Nephron (organoid): ENCODE measurements at regions not wholly inside any gene's neighbourhood (a gene's known extent, or its start where the extent isn't known, plus 50 kb on each side); places are given as distances from the start of the nearest gene placed in this dataset.

Experiments
- H3K27ac Mint-ChIP-seq, 3 experiments: 2 replicates each; pipeline ENCODE4 v1.8.0; 2020; ENCODE audit warnings: mixed read lengths in 3 of 3, mild to moderate bottlenecking in 2 of 3, moderate library complexity in 1 of 3
- H3K27me3 Mint-ChIP-seq: 2 replicates; pipeline ENCODE4 v1.8.0; 2021; ENCODE audit warnings: low read depth, mild to moderate bottlenecking, moderate library complexity, mixed read lengths
- H3K36me3 Mint-ChIP-seq: 2 replicates; pipeline ENCODE4 v1.8.0; 2020; ENCODE audit warnings: low read depth, mixed read lengths
- H3K4me1 Mint-ChIP-seq: 2 replicates; pipeline ENCODE4 v1.8.0; 2020; ENCODE audit warnings: mixed read lengths
- H3K4me3 Mint-ChIP-seq, 3 experiments: 2 replicates each; pipeline ENCODE4 v1.8.0; 2020; ENCODE audit warnings: mild to moderate bottlenecking in 3 of 3, mixed read lengths in 3 of 3, moderate library complexity in 2 of 3
- H3K9me3 Mint-ChIP-seq: 2 replicates; pipeline ENCODE4 v1.8.0; 2020; ENCODE audit warnings: mixed read lengths
- TF ChIP-seq, protein P1 (sequence below), 3 experiments: fragments of 200-600 bp; sonication (generic); IDR thresholded peaks; one replicate each; pipeline ENCODE4 v1.5.0; 2021; ENCODE audit warnings: antibody characterized with exemption in 3 of 3; ENCODE audit not compliant: unreplicated experiment in 3 of 3

DNA sequence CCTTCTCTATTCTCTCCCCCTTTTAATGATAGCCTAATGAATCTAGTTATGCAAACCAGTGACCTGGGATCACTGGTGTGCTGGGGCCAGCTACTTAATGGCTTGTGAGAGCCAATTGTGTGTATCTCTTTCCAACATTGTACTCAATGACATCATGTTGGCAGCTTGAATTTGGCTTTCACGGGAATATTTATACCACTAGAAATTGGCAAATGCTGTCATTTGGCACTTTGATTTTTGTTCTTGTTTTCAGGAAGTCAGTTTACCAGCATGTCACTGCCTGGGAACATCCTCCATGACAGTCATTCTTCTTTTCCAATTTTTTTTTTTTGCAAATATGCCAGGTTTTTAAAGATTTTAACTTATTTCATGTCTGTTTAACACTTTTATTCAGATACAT is 1685.3 kb downstream of the STIM2 start:
- Mint-ChIP-seq H3K4me1 (no peaks in the 10 kb centered on the region), H3K4me3 (no peak overlapping the region), H3K27ac (no peak overlapping the region), H3K27me3 (no peaks in the 10 kb centered on the region), H3K36me3 (no peaks in the 10 kb centered on the region), H3K9me3 (peaks cover 5% of the 10 kb centered on the region)
- TF ChIP-seq, protein P1, sequence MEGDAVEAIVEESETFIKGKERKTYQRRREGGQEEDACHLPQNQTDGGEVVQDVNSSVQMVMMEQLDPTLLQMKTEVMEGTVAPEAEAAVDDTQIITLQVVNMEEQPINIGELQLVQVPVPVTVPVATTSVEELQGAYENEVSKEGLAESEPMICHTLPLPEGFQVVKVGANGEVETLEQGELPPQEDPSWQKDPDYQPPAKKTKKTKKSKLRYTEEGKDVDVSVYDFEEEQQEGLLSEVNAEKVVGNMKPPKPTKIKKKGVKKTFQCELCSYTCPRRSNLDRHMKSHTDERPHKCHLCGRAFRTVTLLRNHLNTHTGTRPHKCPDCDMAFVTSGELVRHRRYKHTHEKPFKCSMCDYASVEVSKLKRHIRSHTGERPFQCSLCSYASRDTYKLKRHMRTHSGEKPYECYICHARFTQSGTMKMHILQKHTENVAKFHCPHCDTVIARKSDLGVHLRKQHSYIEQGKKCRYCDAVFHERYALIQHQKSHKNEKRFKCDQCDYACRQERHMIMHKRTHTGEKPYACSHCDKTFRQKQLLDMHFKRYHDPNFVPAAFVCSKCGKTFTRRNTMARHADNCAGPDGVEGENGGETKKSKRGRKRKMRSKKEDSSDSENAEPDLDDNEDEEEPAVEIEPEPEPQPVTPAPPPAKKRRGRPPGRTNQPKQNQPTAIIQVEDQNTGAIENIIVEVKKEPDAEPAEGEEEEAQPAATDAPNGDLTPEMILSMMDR (IDR thresholded peaks at IDR 0.05; ENCODE audit: unreplicated experiment in 3 of 3), result no peak

DNA sequence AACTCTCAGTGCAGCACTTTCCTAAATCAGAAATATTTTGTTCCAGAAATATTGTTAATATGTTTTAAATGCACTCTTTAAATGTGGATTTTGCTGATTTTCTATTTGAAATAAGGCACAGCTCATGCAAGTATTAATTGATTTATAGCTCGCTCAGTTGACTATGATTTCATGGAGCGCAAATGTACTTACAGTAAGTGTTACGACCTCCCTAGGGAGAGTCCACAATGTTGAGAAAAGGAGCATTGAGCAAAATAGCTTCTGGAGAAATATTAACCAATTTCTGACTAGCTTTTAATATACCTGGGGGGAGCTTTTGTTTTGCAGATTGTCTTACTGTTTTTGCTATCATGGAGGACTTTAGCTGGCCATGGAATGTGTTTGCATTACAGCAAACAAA is 1687.5 kb downstream of the STIM2 start:
- no peak overlapping the region for H3K4me3 Mint-ChIP-seq
- no peaks in the 10 kb centered on the region for H3K4me1 Mint-ChIP-seq
- H3K9me3 Mint-ChIP-seq, result no peaks in the 10 kb centered on the region
- TF ChIP-seq, protein P1 (IDR thresholded peaks at IDR 0.05; ENCODE audit: unreplicated experiment in 3 of 3), result no peak
- no peaks in the 10 kb centered on the region for H3K36me3 Mint-ChIP-seq
- H3K27me3 Mint-ChIP-seq, result no peaks in the 10 kb centered on the region
- H3K27ac Mint-ChIP-seq, result no peak overlapping the region

DNA sequence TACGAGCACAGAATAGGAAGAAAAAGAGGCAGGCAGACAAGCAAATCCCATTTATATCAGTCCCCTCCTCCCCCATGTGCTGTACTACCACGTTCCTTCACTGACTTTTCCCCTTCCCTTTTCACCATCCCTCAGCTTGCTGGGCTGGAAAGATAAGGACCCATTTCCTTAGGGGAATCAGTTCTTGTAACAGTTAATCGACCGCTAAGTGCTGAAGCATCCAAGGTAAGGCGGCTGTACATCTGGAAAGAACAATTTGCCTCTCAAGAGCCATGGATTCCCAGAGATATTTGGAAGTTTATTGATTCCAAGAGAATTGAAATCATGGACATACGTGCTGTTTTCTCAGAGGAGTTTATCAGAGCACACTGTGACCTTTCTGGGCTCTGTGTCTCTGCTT is 1688.0 kb downstream of the STIM2 start:
- no peaks in the 10 kb centered on the region for H3K27me3 Mint-ChIP-seq
- no peaks in the 10 kb centered on the region for H3K36me3 Mint-ChIP-seq
- no peak overlapping the region for H3K4me3 Mint-ChIP-seq
- TF ChIP-seq, protein P1 (IDR thresholded peaks at IDR 0.05; ENCODE audit: unreplicated experiment in 3 of 3), result no peak
- no peak overlapping the region for H3K27ac Mint-ChIP-seq
- H3K4me1 Mint-ChIP-seq, result no peaks in the 10 kb centered on the region
- no peaks in the 10 kb centered on the region for H3K9me3 Mint-ChIP-seq

DNA sequence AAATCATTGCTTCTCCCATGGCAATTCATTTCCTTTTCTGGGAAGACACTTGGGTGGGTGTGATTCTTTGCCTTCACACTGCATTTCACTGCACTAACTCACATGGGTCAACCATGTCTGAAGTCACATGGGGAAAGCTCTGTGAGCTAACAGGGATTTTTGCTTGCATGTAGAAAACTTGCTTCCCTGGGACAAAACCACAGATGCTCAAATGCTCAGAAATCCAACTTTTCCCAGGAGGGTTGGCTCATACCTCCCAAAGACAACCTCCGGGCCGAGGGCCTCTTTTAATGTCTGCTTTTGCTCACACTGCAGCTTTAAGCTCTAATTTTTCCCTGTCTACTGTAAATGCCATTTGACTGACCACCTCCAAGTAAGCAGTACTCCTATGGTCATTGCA is 1695.2 kb downstream of the STIM2 start:
- no peaks in the 10 kb centered on the region for H3K27me3 Mint-ChIP-seq
- no peak overlapping the region for H3K4me3 Mint-ChIP-seq
- H3K9me3 Mint-ChIP-seq, result no peaks in the 10 kb centered on the region
- H3K27ac Mint-ChIP-seq, result no peak overlapping the region
- TF ChIP-seq, protein P1 (IDR thresholded peaks at IDR 0.05; ENCODE audit: unreplicated experiment in 3 of 3), result no peak
- H3K36me3 Mint-ChIP-seq, result no peaks in the 10 kb centered on the region
- no peaks in the 10 kb centered on the region for H3K4me1 Mint-ChIP-seq

DNA sequence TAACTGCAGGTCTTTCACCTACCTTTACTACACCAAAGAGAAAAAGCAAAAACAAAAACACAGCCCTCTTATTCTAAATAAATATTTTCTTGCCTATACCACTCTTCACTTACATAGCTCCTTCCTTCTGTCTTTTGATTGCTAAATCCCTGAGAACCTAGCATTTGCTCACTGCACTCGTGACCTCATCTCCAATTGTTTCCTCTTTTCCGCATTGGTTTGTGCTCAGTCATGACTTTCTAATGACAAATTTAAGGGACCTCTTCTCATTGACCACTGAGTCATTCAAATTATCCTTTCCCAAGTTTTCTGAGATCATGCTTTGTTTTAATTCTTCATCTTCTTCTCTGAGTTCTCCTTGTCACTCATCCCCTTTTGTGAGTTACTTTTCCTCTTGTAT is 1697.1 kb downstream of the STIM2 start:
- Mint-ChIP-seq H3K36me3 (no peaks in the 10 kb centered on the region), H3K27ac (no peak overlapping the region), H3K9me3 (no peaks in the 10 kb centered on the region), H3K27me3 (no peaks in the 10 kb centered on the region), H3K4me3 (no peak overlapping the region), H3K4me1 (no peaks in the 10 kb centered on the region)
- TF ChIP-seq, protein P1 (IDR thresholded peaks at IDR 0.05; ENCODE audit: unreplicated experiment in 3 of 3), result no peak

DNA sequence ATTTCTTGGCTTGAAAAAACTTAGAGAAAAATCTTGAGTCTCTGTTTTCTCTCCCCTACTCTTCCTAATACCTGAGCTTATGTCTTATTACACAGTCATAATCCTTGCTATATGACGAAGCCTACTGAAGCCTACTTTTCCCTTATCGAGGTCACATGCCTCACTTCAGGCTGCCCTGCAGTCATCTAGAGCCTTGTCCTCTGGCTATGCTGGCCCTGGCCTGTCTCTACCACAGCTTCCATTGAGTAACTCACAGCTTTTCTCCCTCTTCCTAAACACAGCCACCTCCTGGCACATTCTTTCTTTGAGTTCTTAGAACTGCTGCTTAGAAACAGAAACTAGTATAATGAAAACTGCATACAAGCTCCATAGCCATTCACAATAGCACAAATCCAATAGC is 1698.3 kb downstream of the STIM2 start:
- TF ChIP-seq, protein P1 (IDR thresholded peaks at IDR 0.05; ENCODE audit: unreplicated experiment in 3 of 3), result no peak
- no peaks in the 10 kb centered on the region for H3K4me1 Mint-ChIP-seq
- H3K9me3 Mint-ChIP-seq, result no peaks in the 10 kb centered on the region
- H3K36me3 Mint-ChIP-seq, result no peaks in the 10 kb centered on the region
- H3K27ac Mint-ChIP-seq, result no peak overlapping the region
- no peaks in the 10 kb centered on the region for H3K27me3 Mint-ChIP-seq
- H3K4me3 Mint-ChIP-seq, result no peak overlapping the region
